NB4 (cell line): ENCODE measurements at regions not wholly inside any gene's neighbourhood (a gene's known extent, or its start where the extent isn't known, plus 50 kb on each side); places are given as distances from the start of the nearest gene placed in this dataset.

ENCODE experiments used
- MYC ChIP-seq: IDR thresholded peaks from 2 replicates; pipeline ENCODE4 v1.6.1; 2011; ENCODE audit warnings: low read depth, low read length
- POLR2A ChIP-seq: IDR thresholded peaks from 2 replicates; pipeline ENCODE4 v1.6.1; 2011; ENCODE audit warnings: mild to moderate bottlenecking; ENCODE audit not compliant: insufficient read length; ENCODE audit errors: extremely low read depth
- TF ChIP-seq, protein P1 (sequence below): IDR thresholded peaks from one replicate; pipeline ENCODE4 v1.5.1; 2012; ENCODE audit warnings: low read depth, low read length
- TF ChIP-seq, protein P2 (sequence below): IDR thresholded peaks from 2 replicates; pipeline ENCODE4 v1.6.1; 2011; ENCODE audit warnings: low read depth, low read length

DNA sequence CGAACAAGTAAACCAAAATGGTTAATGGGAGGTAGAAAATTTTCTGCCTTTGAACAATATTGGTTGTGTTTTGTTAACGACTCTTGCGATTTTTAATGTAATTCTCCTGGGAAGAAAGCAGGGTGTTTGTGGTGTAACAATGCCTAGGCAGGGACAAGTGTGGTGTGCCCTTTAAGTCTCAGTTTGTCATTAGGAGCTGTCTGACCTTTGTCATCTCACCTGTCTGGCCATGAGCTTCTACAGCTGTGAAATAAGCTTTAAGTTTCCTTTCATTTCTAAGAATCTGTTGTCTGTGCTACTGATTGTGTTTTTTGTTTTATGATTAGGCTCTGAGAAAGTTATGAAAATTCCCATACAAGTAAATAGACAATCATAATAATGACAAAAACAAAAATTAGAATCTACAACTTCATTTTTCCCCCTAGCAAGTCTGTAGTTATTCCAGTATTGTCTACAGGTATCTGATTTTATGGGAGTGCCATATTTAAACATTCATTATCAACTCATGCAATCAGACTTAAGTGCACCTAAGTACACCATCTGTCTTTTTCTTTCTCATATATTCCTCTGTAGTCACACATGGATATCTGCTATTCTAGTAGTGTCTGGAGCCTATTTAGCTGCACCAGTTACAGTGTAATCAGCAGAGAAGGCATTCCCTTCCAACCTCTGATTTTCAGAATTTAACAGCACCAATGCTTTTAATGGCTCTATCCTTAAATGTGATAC lies 203.5 kb downstream of the PPARGC1A start:
- TF ChIP-seq, protein P1, sequence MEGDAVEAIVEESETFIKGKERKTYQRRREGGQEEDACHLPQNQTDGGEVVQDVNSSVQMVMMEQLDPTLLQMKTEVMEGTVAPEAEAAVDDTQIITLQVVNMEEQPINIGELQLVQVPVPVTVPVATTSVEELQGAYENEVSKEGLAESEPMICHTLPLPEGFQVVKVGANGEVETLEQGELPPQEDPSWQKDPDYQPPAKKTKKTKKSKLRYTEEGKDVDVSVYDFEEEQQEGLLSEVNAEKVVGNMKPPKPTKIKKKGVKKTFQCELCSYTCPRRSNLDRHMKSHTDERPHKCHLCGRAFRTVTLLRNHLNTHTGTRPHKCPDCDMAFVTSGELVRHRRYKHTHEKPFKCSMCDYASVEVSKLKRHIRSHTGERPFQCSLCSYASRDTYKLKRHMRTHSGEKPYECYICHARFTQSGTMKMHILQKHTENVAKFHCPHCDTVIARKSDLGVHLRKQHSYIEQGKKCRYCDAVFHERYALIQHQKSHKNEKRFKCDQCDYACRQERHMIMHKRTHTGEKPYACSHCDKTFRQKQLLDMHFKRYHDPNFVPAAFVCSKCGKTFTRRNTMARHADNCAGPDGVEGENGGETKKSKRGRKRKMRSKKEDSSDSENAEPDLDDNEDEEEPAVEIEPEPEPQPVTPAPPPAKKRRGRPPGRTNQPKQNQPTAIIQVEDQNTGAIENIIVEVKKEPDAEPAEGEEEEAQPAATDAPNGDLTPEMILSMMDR, result no peak
- TF ChIP-seq MYC (no peak), POLR2A (no peak)
- TF ChIP-seq, protein P2, sequence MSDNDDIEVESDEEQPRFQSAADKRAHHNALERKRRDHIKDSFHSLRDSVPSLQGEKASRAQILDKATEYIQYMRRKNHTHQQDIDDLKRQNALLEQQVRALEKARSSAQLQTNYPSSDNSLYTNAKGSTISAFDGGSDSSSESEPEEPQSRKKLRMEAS, result no peak
